Esophagus muscularis mucosa (tissue), 4 donors: ENCODE measurements at regions not wholly inside any gene's neighbourhood (a gene's known extent, or its start where the extent isn't known, plus 50 kb on each side); places are given as distances from the start of the nearest gene placed in this dataset.
"Not testable (repeated sequence)": the region's sequence is repeated elsewhere in the genome, so short reads cannot be mapped to it uniquely, and the experiment has no call there.

Source experiments
- DNase-seq: peaks from one replicate; pipeline ENCODE4 v3.0.0-alpha.2; 2017; ENCODE audit errors: extremely low spot score
- H3K27ac ChIP-seq, 4 donors: fragments of 200-600 bp; sonication (generic); replicated peaks in 1 of 4; 1 replicate in 3 of 4; 2 replicates in 1 of 4; pipeline ENCODE4 v1.5.1; 2016 to 2019; ENCODE audit warnings: mild to moderate bottlenecking in 1 of 4
- H3K27me3 ChIP-seq, 4 donors: fragments of 200-600 bp; sonication (generic); one replicate each; pipeline versions ENCODE4 v1.5.1 to v1.6.0; 2016 to 2019
- H3K36me3 ChIP-seq, 4 donors: fragments of 200-600 bp; sonication (generic); one replicate each; pipeline ENCODE4 v1.5.1; 2016 to 2019
- H3K4me1 ChIP-seq, 4 donors: fragments of 200-600 bp; sonication (generic); one replicate each; pipeline ENCODE4 v1.5.1; 2016 to 2019
- H3K4me3 ChIP-seq, 4 donors: fragments of 200-600 bp; sonication (generic); 1 replicate in 2 of 4; 2 replicates in 2 of 4; pipeline ENCODE4 v1.5.1; 2016 to 2019; ENCODE audit warnings: mild to moderate bottlenecking in 4 of 4, moderate library complexity in 1 of 4
- H3K9me3 ChIP-seq, 4 donors: fragments of 200-600 bp; sonication (generic); 1 replicate in 3 of 4; 2 replicates in 1 of 4; pipeline ENCODE4 v1.5.1; 2016 to 2019
- EP300 ChIP-seq: sonication (generic); formaldehyde crosslinking; IDR thresholded peaks from one replicate; pipeline ENCODE4 v1.6.1; 2017; ENCODE audit warnings: antibody characterized with exemption
- POLR2A ChIP-seq: fragments of 450-650 bp; IDR thresholded peaks from one replicate; pipeline ENCODE4 v1.6.1; 2017; ENCODE audit warnings: antibody characterized with exemption, moderate library complexity, mild to moderate bottlenecking, low read depth
- POLR2AphosphoS5 ChIP-seq, 2 donors: sonication (generic); formaldehyde crosslinking; IDR thresholded peaks; one replicate each; pipeline ENCODE4 v1.6.1; 2017; ENCODE audit warnings: antibody characterized with exemption in 2 of 2
- WGBS: methylation state at CpG from one replicate; pipeline ENCODE4 v1.1.5; 2018; 5-methylcytosine and 5-hydroxymethylcytosine counted together
- intact Hi-C: fragments of 100-400 bp; cut with DNase I; formaldehyde crosslinking; loops from one replicate; pipeline ENCODE4 v1.15.1; 2023
- TF ChIP-seq, protein P1 (sequence below), 3 experiments: fragments of 200-600 bp in 2 of 3; fragments of 450-650 bp in 1 of 3; sonication (generic) in 2 of 3; IDR thresholded peaks; one replicate each; pipeline ENCODE4 v1.5.1; 2017 to 2019; ENCODE audit warnings: antibody characterized with exemption in 3 of 3, mild to moderate bottlenecking in 2 of 3, moderate library complexity in 1 of 3

DNA sequence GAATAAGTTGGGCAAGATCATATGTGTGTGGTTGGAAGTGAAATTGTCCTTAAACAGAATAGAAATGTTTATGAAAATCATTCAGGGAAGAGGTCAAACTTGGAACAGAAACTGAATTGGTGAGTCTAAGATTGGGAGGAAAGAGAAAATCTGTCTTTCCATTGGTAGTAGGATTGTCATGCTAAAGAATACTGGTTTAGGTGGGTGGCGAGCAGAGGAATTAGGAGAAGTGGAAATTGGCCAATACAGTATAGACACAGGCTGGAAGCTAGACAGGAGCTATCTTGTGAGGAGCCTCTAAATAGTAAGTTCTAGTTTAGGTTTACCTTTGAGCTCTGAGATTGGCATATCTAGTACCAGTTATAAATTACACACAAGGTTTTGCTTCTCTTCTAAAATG is 80.9 kb upstream of the KYNU start:
- TF ChIP-seq, protein P1, sequence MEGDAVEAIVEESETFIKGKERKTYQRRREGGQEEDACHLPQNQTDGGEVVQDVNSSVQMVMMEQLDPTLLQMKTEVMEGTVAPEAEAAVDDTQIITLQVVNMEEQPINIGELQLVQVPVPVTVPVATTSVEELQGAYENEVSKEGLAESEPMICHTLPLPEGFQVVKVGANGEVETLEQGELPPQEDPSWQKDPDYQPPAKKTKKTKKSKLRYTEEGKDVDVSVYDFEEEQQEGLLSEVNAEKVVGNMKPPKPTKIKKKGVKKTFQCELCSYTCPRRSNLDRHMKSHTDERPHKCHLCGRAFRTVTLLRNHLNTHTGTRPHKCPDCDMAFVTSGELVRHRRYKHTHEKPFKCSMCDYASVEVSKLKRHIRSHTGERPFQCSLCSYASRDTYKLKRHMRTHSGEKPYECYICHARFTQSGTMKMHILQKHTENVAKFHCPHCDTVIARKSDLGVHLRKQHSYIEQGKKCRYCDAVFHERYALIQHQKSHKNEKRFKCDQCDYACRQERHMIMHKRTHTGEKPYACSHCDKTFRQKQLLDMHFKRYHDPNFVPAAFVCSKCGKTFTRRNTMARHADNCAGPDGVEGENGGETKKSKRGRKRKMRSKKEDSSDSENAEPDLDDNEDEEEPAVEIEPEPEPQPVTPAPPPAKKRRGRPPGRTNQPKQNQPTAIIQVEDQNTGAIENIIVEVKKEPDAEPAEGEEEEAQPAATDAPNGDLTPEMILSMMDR (IDR thresholded peaks at IDR 0.05) = no peak
- TF ChIP-seq EP300 = no peak
- Histone ChIP-seq H3K27ac (no peak overlapping the region), H3K4me3 (no peak overlapping the region), H3K9me3 (no peaks in the 10 kb centered on the region), H3K36me3 (no peaks in the 10 kb centered on the region), H3K27me3 (no peaks in the 10 kb centered on the region), H3K4me1 (no peaks in the 10 kb centered on the region)
- intact Hi-C loops = no loop called here
- DNase-seq = no peak
- 71% methylated on average over 1 of the region's 1 CpG for WGBS

DNA sequence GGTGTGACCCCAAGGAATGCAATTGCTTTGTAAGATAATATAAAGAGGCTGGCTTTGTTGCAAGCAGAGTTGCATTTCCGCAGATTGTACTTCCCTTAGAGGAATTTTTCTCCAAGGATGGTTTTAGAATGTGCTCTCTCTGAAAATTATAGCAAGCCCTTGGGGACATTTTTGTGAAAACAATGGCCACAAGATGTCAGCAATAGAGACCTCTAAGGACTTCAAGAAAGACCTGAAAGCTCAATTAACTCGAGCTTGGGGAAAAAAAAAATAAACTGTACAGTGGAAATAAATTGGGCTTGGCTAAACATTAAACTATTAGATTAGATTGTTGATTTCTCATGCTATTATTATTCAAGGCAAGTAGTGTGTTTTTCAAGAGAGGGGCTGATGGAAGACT is 81.3 kb upstream of the KYNU start:
- 53% methylated on average over 2 of the region's 2 CpGs for whole genome bisulfite sequencing

DNA sequence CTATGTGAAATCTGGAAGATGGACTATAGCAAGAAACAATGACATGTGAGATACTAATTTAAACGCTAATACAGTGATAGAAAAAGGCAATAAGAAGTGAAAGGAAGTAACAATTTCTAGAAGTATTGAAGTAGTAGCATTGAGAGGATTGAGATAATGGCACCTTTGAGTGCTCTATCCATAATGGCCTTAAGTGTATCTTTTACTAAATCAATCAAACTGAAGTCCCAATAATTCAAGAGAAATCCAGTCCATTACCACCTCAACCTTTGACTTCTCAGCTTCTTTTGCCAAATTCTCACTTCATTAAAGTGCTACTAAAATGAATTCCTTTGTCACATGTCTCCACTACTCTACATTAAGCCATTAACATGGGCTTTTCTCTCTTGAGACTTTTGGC is 82.6 kb upstream of the KYNU start:
- H3K27ac ChIP-seq = no peak overlapping the region
- DNase-seq = no peak
- H3K27me3 ChIP-seq = no peaks in the 10 kb centered on the region
- no peak overlapping the region for H3K4me3 ChIP-seq
- H3K36me3 ChIP-seq = no peaks in the 10 kb centered on the region
- TF ChIP-seq POLR2A (no peak), EP300 (no peak), POLR2AphosphoS5 (IDR thresholded peaks at IDR 0.05) (no peak)
- TF ChIP-seq, protein P1 (IDR thresholded peaks at IDR 0.05) = no peak
- 97% methylated on average over 1 of the region's 1 CpG for WGBS
- H3K4me1 ChIP-seq = no peaks in the 10 kb centered on the region
- intact Hi-C loops = no loop called here
- H3K9me3 ChIP-seq = no peaks in the 10 kb centered on the region

More for the DNA sequence above, 81.3 kb upstream of the KYNU start:
- H3K27me3 ChIP-seq = no peaks in the 10 kb centered on the region
- no peak overlapping the region for H3K27ac ChIP-seq
- H3K4me1 ChIP-seq = no peaks in the 10 kb centered on the region
- no peaks in the 10 kb centered on the region for H3K36me3 ChIP-seq
- intact Hi-C loops = no loop called here
- H3K4me3 ChIP-seq = no peak overlapping the region
- TF ChIP-seq EP300 = no peak
- TF ChIP-seq, protein P1 (IDR thresholded peaks at IDR 0.05) = no peak
- no peak for TF ChIP-seq POLR2A
- no peaks in the 10 kb centered on the region for H3K9me3 ChIP-seq
- DNase-seq = no peak

DNA sequence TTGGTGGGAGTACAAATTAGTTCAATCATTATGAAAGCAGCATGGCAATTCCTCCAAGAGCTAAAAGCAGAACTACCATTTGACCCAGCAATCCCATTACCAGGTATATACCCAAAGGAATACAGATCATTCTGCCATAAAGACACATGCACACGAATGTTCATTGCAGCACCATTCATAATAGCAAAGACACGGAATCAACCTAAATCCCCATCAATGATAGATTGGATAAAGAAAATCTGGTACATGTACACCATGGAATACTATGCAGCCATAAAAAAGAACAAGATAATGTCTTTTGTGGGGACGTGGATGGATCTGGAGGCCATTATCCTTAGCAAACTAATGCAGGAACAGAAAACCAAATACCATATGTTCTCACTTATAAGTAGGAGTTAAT is 85.1 kb upstream of the KYNU start:
- H3K4me3 ChIP-seq, H3K9me3 ChIP-seq, intact Hi-C loops, H3K4me1 ChIP-seq, DNase-seq, H3K27me3 ChIP-seq, H3K27ac ChIP-seq, H3K36me3 ChIP-seq: not testable (repeated sequence)
- 84% methylated on average over 3 of the region's 3 CpGs for WGBS

- H3K9me3 ChIP-seq = no peaks in the 10 kb centered on the region
- no peak for TF ChIP-seq POLR2A
- TF ChIP-seq POLR2AphosphoS5 (IDR thresholded peaks at IDR 0.05) = no peak
- TF ChIP-seq, protein P1 (IDR thresholded peaks at IDR 0.05) = no peak
- TF ChIP-seq EP300 = no peak
- no peak for DNase-seq
- H3K27ac ChIP-seq = no peak overlapping the region
- no peaks in the 10 kb centered on the region for H3K27me3 ChIP-seq
- H3K4me1 ChIP-seq = no peaks in the 10 kb centered on the region
- H3K36me3 ChIP-seq = no peaks in the 10 kb centered on the region
- intact Hi-C loops = no loop called here
- H3K4me3 ChIP-seq = no peak overlapping the region
Measured at GRCh38 chr2:142791335-142791734, 86.1 kb upstream of the KYNU start.
